ENCODE measurements at regions not wholly inside any gene's neighbourhood (a gene's known extent, or its start where the extent isn't known, plus 50 kb on each side); places are given as distances from the start of the nearest gene placed in this dataset.

- Histone ChIP-seq H3K9me3 (peaks cover 0 to 4% (median 0%) of the 10 kb centered on the region in 12 donors), H3K27me3 (no peaks in the 10 kb centered on the region), H3K36me3 (no peaks in the 10 kb centered on the region), H3K4me1 (no peaks in the 10 kb centered on the region), H3K27ac (no peak overlapping the region), H3K4me3 (no peak overlapping the region)
- intact Hi-C loops (cut with DNase I), result no loop called here
- no peak for TF ChIP-seq POLR2A (IDR thresholded peaks at IDR 0.05)
- TF ChIP-seq CTCF (IDR thresholded peaks at IDR 0.05), result no peak
- WGBS, 4 donors, result 11 to 42% (median 32%) methylated on average over 1 of the region's 1 CpG
- DNase-seq (no peak), ATAC-seq (no peak)
Measured at GRCh38 chr4:97349468-97350186, 793.6 kb downstream of the STPG2 start.

DNA sequence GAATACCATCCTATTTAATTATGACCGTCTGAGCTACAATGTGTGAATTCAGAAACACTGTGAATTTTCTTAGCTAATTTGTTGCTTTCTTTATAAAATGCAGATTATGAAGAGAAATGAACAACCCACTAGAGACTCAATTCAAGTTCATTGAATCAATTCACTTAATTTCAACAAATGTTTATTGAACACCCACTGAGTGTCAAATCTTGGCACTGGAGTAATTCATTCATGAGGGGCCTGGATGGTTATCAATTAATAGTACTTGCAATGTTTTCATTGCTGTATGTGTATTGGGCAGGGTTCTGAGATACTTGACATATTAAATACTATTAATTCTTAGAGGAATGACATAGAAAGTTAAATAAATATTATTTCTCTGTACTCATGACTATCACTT is 789.4 kb downstream of the STPG2 start:
- DNase-seq (no peak), ATAC-seq (no peak)
- peaks cover 0 to 28% (median 0%) of the 10 kb centered on the region in 12 donors for H3K9me3 ChIP-seq
- H3K4me1 ChIP-seq, result no peaks in the 10 kb centered on the region
- H3K4me3 ChIP-seq, result no peak overlapping the region
- intact Hi-C loops (cut with DNase I), result no loop called here
- H3K36me3 ChIP-seq, result no peaks in the 10 kb centered on the region
- WGBS, 4 donors, result 49 to 88% (median 80%) methylated on average over 1 of the region's 1 CpG
- no peak overlapping the region for H3K27ac ChIP-seq
- H3K27me3 ChIP-seq, result no peaks in the 10 kb centered on the region
- no peak for TF ChIP-seq CTCF (IDR thresholded peaks at IDR 0.05)
- TF ChIP-seq POLR2A (IDR thresholded peaks at IDR 0.05), result no peak

- ATAC-seq, result no peak
- WGBS, 4 donors, result 83 to 92% (median 91%) methylated on average over 2 of the region's 2 CpGs
- TF ChIP-seq CTCF (IDR thresholded peaks at IDR 0.05) (no peak), POLR2A (IDR thresholded peaks at IDR 0.05) (no peak)
Measured at GRCh38 chr4:97359826-97360225, 783.5 kb downstream of the STPG2 start.

DNA sequence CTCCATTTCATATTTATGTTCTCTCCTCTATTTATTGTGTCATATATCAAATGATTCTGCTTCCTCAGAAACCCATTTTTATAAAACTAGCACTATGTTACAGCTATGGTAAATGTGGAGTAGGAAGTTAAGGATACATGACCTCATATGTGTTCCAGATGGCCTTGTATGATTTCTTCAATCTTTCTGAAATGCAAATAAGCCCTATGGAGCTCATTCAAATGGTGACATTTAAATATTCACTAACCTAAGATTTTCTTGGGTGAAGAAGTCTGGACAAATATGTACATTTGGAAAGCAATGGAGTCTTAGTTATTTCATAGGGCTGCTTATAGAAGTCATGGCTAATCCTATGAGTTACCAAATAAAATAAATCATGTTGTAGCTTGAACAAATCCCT is 782.5 kb downstream of the STPG2 start:
- H3K27ac ChIP-seq, result no peak overlapping the region
- intact Hi-C loops (cut with DNase I), result no loop called here
- ATAC-seq, result no peak
- no peaks in the 10 kb centered on the region for H3K4me1 ChIP-seq
- H3K36me3 ChIP-seq, result no peaks in the 10 kb centered on the region
- no peaks in the 10 kb centered on the region for H3K27me3 ChIP-seq
- H3K4me3 ChIP-seq, result no peak overlapping the region
- TF ChIP-seq CTCF (IDR thresholded peaks at IDR 0.05) (no peak), POLR2A (IDR thresholded peaks at IDR 0.05) (no peak)
- H3K9me3 ChIP-seq, result peaks cover 0 to 40% (median 0%) of the 10 kb centered on the region in 12 donors
- DNase-seq, result no peak

More at GRCh38 chr4:97359826-97360225, 783.5 kb downstream of the STPG2 start:
- no peak overlapping the region for H3K27ac ChIP-seq
- intact Hi-C loops (cut with DNase I), result no loop called here
- H3K4me3 ChIP-seq, result no peak overlapping the region
- peaks cover 0 to 41% (median 0%) of the 10 kb centered on the region in 12 donors for H3K9me3 ChIP-seq
- DNase-seq, result no peak
- H3K36me3 ChIP-seq, result no peaks in the 10 kb centered on the region
- H3K27me3 ChIP-seq, result no peaks in the 10 kb centered on the region
- H3K4me1 ChIP-seq, result no peaks in the 10 kb centered on the region
